PFSK-1 (cell line): ENCODE measurements at regions not wholly inside any gene's neighbourhood (a gene's known extent, or its start where the extent isn't known, plus 50 kb on each side); places are given as distances from the start of the nearest gene placed in this dataset.

Experiments
- FOXP2 ChIP-seq: optimal IDR thresholded peaks from 2 replicates; pipeline ENCODE3; 2011; ENCODE audit warnings: borderline replicate concordance, control low read depth, inconsistent platforms; ENCODE audit not compliant: insufficient read depth; ENCODE audit errors: extremely low read length, extremely low read depth
- POLR2AphosphoS5 ChIP-seq: IDR thresholded peaks from 2 replicates; pipeline ENCODE4 v1.6.1; 2012; ENCODE audit warnings: low read depth, mild to moderate bottlenecking, control low read depth, low read length, moderate library complexity
- SIN3A ChIP-seq: IDR thresholded peaks from 2 replicates; pipeline ENCODE4 v1.6.1; 2012; ENCODE audit warnings: mild to moderate bottlenecking, low read length, moderate library complexity, borderline replicate concordance; ENCODE audit not compliant: insufficient read depth
- TAF1 ChIP-seq: IDR thresholded peaks from 2 replicates; pipeline ENCODE4 v1.6.1; 2012; ENCODE audit warnings: low read length, control low read depth, borderline replicate concordance; ENCODE audit not compliant: insufficient read depth
- TF ChIP-seq, protein P1 (sequence below), 2 experiments: IDR thresholded peaks; 2 replicates each; pipeline versions ENCODE4 v1.6.1 to v1.8.0; 2011 to 2012; ENCODE audit warnings: low read depth in 2 of 2, low read length in 2 of 2, control low read depth in 1 of 2, inconsistent platforms in 1 of 2, mild to moderate bottlenecking in 1 of 2, moderate library complexity in 1 of 2; ENCODE audit not compliant: insufficient read depth in 1 of 2

DNA sequence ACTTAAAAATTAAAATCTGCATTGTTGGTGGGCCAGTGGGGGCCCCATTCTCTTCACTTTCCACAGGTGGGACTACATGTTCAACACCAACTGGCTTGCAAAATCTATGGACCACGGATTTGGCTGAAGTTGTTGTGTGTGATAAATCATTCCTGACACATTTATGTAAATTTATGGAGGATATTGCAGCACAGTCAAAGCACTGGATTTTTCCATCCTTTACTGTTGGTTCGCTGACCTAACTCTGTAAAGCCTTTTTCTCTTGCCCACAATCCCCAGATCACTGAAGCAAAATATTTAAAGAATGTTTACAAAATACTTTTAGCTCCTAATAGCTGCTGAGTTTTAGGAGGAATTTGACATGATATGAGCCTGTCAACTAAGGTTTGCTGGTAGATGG lies 219.7 kb upstream of the PRICKLE1 start:
- TF ChIP-seq TAF1 = no peak
- no peak for TF ChIP-seq SIN3A
- TF ChIP-seq, protein P1, sequence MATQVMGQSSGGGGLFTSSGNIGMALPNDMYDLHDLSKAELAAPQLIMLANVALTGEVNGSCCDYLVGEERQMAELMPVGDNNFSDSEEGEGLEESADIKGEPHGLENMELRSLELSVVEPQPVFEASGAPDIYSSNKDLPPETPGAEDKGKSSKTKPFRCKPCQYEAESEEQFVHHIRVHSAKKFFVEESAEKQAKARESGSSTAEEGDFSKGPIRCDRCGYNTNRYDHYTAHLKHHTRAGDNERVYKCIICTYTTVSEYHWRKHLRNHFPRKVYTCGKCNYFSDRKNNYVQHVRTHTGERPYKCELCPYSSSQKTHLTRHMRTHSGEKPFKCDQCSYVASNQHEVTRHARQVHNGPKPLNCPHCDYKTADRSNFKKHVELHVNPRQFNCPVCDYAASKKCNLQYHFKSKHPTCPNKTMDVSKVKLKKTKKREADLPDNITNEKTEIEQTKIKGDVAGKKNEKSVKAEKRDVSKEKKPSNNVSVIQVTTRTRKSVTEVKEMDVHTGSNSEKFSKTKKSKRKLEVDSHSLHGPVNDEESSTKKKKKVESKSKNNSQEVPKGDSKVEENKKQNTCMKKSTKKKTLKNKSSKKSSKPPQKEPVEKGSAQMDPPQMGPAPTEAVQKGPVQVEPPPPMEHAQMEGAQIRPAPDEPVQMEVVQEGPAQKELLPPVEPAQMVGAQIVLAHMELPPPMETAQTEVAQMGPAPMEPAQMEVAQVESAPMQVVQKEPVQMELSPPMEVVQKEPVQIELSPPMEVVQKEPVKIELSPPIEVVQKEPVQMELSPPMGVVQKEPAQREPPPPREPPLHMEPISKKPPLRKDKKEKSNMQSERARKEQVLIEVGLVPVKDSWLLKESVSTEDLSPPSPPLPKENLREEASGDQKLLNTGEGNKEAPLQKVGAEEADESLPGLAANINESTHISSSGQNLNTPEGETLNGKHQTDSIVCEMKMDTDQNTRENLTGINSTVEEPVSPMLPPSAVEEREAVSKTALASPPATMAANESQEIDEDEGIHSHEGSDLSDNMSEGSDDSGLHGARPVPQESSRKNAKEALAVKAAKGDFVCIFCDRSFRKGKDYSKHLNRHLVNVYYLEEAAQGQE (IDR thresholded peaks at IDR 0.05; ENCODE audit: insufficient read depth in 1 of 2, low read depth in 2 of 2, low read length in 2 of 2) = no peak
- no peak for TF ChIP-seq POLR2AphosphoS5
- no peak for TF ChIP-seq FOXP2

DNA sequence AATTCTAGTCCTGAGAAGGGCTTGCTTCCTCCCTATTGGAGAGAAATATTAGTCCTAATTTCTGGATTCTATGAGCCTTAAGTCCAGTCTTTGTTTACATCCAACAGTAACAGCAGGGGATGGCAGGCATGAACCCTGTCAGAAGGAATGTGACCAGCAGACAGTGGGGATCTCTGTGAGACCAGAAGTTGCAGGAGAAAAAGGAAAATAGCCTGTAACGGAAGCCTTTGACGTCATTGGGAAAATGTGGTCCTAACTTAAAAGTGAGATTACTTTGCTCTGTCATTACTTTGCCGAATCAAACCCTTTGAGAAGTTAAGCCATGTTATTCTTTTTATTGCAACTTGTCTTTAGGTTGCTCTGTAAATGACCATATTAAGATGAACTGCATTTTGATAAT lies 218.2 kb upstream of the PRICKLE1 start:
- no peak for TF ChIP-seq POLR2AphosphoS5
- TF ChIP-seq FOXP2 = no peak
- TF ChIP-seq, protein P1 (IDR thresholded peaks at IDR 0.05; ENCODE audit: insufficient read depth in 1 of 2, low read depth in 2 of 2, low read length in 2 of 2) = no peak
- TF ChIP-seq TAF1 = no peak
- no peak for TF ChIP-seq SIN3A

DNA sequence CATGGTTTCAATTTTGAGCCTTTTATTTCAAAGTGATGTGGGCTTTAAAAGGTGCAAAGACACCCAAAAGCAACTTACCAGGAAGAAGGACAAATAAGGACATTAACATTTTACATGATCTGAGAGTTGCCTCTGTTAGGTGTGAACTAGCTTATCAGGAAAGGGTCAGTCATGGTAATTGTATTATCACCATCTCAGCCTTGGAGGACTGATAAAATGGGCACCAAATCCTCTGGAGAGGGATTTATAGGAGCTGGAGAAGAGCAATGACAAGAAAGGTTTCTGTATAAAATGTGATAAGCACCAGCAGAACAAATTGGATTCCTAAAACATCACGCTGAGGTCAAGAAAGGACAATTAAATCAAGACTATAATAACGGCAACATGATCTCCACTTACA lies 217.7 kb upstream of the PRICKLE1 start:
- TF ChIP-seq POLR2AphosphoS5 (no peak), FOXP2 (no peak), SIN3A (no peak), TAF1 (no peak)
- TF ChIP-seq, protein P1 (IDR thresholded peaks at IDR 0.05; ENCODE audit: insufficient read depth in 1 of 2, low read depth in 2 of 2, low read length in 2 of 2) = no peak

DNA sequence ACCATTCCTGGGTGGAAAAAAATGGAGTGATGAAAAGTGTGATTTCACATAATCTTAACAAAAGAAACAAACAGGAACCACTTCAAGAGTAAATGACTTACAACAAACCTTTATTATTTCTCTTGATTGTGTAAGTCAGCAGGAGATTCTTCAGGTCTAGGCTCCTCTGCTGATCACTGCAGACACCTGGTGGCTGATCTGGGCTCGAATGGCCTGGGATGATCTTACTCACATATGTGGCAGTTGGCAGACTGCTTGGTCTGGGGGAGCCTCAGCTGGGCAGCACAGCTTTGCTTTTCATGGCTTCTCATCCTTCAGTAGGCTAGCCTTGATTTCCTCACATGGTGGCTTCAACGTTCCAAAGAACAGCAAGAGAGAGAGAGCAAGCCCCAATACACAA lies 215.4 kb upstream of the PRICKLE1 start:
- TF ChIP-seq FOXP2 (no peak), SIN3A (no peak), TAF1 (no peak), POLR2AphosphoS5 (no peak)
- TF ChIP-seq, protein P1 (IDR thresholded peaks at IDR 0.05; ENCODE audit: insufficient read depth in 1 of 2, low read depth in 2 of 2, low read length in 2 of 2) = no peak

DNA sequence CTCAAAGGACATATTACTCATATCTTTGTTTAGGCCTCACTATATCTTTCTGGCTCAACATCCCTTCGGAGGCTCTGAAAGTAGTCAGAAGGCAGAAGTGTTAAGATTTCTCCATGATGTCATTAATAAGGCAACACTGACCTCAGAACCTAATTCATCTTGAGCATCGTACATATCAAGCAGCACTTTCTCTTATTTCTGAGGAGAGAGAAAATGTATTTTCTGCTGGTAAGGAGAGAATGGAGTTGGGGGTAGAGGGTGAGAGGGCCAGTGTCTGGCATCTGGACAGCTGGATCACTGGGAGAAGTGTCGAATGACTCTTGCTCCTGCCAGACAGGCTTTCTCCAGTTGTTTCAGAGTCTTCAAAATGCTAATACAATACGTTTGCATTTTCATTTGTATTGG lies 213.2 kb upstream of the PRICKLE1 start:
- TF ChIP-seq TAF1 (no peak), POLR2AphosphoS5 (no peak), SIN3A (no peak), FOXP2 (no peak)
- TF ChIP-seq, protein P1 (IDR thresholded peaks at IDR 0.05; ENCODE audit: insufficient read depth in 1 of 2, low read depth in 2 of 2, low read length in 2 of 2) = no peak
